B cell (primary cell): ENCODE measurements at regions not wholly inside any gene's neighbourhood (a gene's known extent, or its start where the extent isn't known, plus 50 kb on each side); places are given as distances from the start of the nearest gene placed in this dataset.
A peak's percentile ranks its signal among the peaks of the same experiment; 100 is the strongest.

Experiments
- EZH2 ChIP-seq: IDR thresholded peaks from 2 replicates; pipeline ENCODE4 v1.6.1; 2012; ENCODE audit warnings: borderline replicate concordance, low read depth, mild to moderate bottlenecking, moderate library complexity, low read length; ENCODE audit not compliant: insufficient read depth, poor library complexity, severe bottlenecking
- TF ChIP-seq, protein P1 (sequence below): fragments of 200-600 bp; IDR thresholded peaks from one replicate; pipeline ENCODE4 v1.8.0; 2022; ENCODE audit warnings: antibody characterized with exemption, mild to moderate bottlenecking

DNA sequence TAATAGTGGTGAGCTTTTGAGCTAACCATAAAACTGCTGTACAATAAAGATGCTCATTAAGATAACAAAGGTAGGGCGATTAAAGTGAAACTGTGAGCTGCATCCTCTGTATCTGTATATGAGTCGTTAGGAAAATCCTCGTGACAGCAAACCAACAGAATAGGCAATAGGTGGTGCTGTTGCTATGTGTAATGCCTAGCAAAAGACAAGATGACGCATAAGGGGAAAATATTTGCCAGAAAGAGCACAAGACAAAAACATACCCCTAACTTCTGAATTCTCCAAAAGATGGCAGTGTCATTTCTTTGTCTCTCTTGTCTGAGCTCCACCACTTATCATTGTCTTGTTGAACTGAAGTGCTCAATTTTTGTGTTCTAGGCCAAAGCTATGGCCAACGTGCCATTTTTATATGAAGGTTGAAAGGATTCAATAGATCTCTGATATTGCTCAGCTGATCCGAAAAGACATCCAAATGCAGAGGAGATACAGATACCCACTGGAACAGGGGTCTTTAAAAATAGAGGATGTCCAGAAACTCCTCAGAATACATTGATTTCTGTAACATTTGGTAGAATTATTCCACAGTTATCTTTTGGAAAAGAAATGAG, 56.3 kb upstream of the ANKEF1 start:
- TF ChIP-seq, protein P1, sequence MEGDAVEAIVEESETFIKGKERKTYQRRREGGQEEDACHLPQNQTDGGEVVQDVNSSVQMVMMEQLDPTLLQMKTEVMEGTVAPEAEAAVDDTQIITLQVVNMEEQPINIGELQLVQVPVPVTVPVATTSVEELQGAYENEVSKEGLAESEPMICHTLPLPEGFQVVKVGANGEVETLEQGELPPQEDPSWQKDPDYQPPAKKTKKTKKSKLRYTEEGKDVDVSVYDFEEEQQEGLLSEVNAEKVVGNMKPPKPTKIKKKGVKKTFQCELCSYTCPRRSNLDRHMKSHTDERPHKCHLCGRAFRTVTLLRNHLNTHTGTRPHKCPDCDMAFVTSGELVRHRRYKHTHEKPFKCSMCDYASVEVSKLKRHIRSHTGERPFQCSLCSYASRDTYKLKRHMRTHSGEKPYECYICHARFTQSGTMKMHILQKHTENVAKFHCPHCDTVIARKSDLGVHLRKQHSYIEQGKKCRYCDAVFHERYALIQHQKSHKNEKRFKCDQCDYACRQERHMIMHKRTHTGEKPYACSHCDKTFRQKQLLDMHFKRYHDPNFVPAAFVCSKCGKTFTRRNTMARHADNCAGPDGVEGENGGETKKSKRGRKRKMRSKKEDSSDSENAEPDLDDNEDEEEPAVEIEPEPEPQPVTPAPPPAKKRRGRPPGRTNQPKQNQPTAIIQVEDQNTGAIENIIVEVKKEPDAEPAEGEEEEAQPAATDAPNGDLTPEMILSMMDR = peak; percentile 82
- TF ChIP-seq EZH2 = no peak
